Mammary epithelial cell (primary cell): ENCODE measurements at regions not wholly inside any gene's neighbourhood (a gene's known extent, or its start where the extent isn't known, plus 50 kb on each side); places are given as distances from the start of the nearest gene placed in this dataset.

Source experiments
- CTCF ChIP-seq, 2 donors: IDR thresholded peaks in 1 of 2; conservative IDR thresholded peaks in 1 of 2; 2 replicates each; pipeline ENCODE4 v1.5.1; 2011 to 2012; ENCODE audit warnings: inconsistent platforms in 2 of 2, low read length in 2 of 2, mild to moderate bottlenecking in 2 of 2, control low read depth in 1 of 2, low read depth in 1 of 2; ENCODE audit not compliant: insufficient read depth in 1 of 2; ENCODE audit errors: extremely low read depth in 1 of 2
- EZH2 ChIP-seq: IDR thresholded peaks from 2 replicates; pipeline ENCODE4 v1.6.1; 2012; ENCODE audit warnings: low read length, inconsistent platforms, borderline replicate concordance

GRCh38 chr2:198762441-198762840, 695.3 kb downstream of the SATB2 start:
- no peak for TF ChIP-seq EZH2
- no peak for TF ChIP-seq CTCF (conservative IDR thresholded peaks at IDR 0.05 in 1 of 2, IDR thresholded peaks at IDR 0.05 in 1 of 2; ENCODE audit: extremely low read depth in 1 of 2, insufficient read depth in 1 of 2, low read depth in 1 of 2, low read length in 2 of 2)
